ENCODE measurements at regions not wholly inside any gene's neighbourhood (a gene's known extent, or its start where the extent isn't known, plus 50 kb on each side); places are given as distances from the start of the nearest gene placed in this dataset.

DNA sequence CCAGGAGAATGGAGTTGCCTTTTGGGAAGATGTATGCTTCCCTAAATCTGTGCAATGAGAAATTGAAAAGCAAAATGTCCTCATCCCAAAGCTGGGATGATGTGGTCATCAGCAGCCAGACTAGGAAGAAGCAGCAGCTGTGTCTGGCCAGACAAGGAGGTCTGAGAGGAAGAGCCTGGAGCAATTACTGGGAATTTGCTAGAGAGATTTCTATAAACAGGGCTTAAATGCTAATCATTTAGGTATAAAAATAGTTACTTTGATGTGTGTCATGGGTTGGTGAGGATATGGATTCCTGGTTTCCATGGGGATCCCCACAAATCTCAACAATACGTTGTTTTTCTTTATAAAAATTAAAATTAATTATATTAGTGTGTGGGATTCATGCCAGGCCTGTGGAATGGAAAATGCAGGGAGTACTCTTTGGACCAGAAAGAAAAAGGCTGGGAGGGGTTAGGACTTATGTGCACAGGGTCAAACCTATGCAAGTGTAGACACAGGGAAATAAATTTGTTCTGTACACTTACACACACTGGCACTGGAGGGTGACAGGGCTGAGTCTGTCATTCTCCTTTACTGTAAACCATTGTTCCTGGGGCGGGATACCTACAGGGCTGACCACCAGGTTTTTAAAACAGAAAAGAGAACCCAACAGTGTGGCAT is 58.7 kb upstream of the TRPC7 start:
- ChIA-PET CTCF (interaction anchor here (1.0 to 4.1 kb wide), 5 partner anchors 24 to 175 kb away, joined by 3 to 34 read pairs (median 5); no protein-coding TSS in a partner anchor), RAD21 (ENCODE audit: unreplicated experiment) (interaction anchor here (2.3 kb wide), 1 partner anchor 174 kb away, joined by 17 read pairs; no protein-coding TSS in a partner anchor), POLR2A (no interaction called here), SMC1A (ENCODE audit: uncharacterized antibody, unreplicated experiment) (no interaction called here)
- Histone ChIP-seq H3K36me3 (ENCODE audit: control insufficient read depth in 2 of 2, insufficient read depth in 2 of 2, low read length in 1 of 2) (no peaks in the 10 kb centered on the region), H4K20me1 (ENCODE audit: control insufficient read depth, insufficient read depth) (no peaks in the 10 kb centered on the region), H3K4me3 (no peak overlapping the region), H3K9ac (ENCODE audit: control insufficient read depth, insufficient read depth, low read length) (no peak overlapping the region), H3K9me3 (replicated peaks; ENCODE audit: control insufficient read depth, insufficient read depth, low read length) (no peaks in the 10 kb centered on the region), H2AFZ (ENCODE audit: control insufficient read depth, low read depth, low read length) (no peak overlapping the region), H3K4me2 (ENCODE audit: control insufficient read depth, insufficient read depth) (no peak overlapping the region), H3K79me2 (ENCODE audit: control insufficient read depth, insufficient read depth, low read length) (no peaks in the 10 kb centered on the region), H3K27me3 (replicated peaks in 1 of 2; ENCODE audit: control insufficient read depth in 2 of 2, insufficient read depth in 2 of 2, low read length in 1 of 2) (no peaks in the 10 kb centered on the region), H3K4me1 (ENCODE audit: control insufficient read depth, insufficient read depth, low read length) (no peaks in the 10 kb centered on the region), H3K27ac (ENCODE audit: control insufficient read depth, insufficient read depth) (no peak overlapping the region)
- WGBS (ENCODE audit: insufficient coverage, insufficient replicate concordance, low lambda C conversion rate, missing lambda C conversion rate), result 0% methylated on average over 2 of the region's 2 CpGs
- BruUV-seq (replicated peaks), result no TSS peak
- intact Hi-C loops (cut with micrococcal nuclease; ENCODE audit: unreplicated experiment) (no loop called here), in situ Hi-C loops (cut with MboI) (loop anchor here (5.0 kb wide), 1 partner anchor 177 kb away; no protein-coding TSS in a partner anchor)
- no peak for ATAC-seq
- no peak for DNase-seq (ENCODE audit: low read depth, low spot score)
- FAIRE-seq, result no peak
- no peak for TF ChIP-seq ZBTB11 (CRISPR knock-in tag; IDR thresholded peaks at IDR 0.05)
- no peak for TF ChIP-seq SUPT20H (IDR thresholded peaks at IDR 0.05; ENCODE audit: borderline replicate concordance, control insufficient read depth, low read depth, low read length)
- no peak for TF ChIP-seq BCLAF1 (IDR thresholded peaks at IDR 0.05)
- no peak for TF ChIP-seq NR2F1 (conservative IDR thresholded peaks at IDR 0.05)
- no peak for TF ChIP-seq NFIC (IDR thresholded peaks at IDR 0.05; ENCODE audit: low read depth, low read length)
- no peak for TF ChIP-seq RAD51 (IDR thresholded peaks at IDR 0.05)
- TF ChIP-seq BACH1 (IDR thresholded peaks at IDR 0.05; ENCODE audit: borderline replicate concordance), result no peak
- TF ChIP-seq CUX1 (IDR thresholded peaks at IDR 0.05; ENCODE audit: insufficient replicate concordance, low read depth, low read length), result no peak
- TF ChIP-seq ESRRA (IDR thresholded peaks at IDR 0.05; ENCODE audit: low read length), result no peak
- no peak for TF ChIP-seq CBFB (IDR thresholded peaks at IDR 0.05; ENCODE audit: low read depth)

All from GM12878 (cell line).